ENCODE measurements at regions not wholly inside any gene's neighbourhood (a gene's known extent, or its start where the extent isn't known, plus 50 kb on each side); places are given as distances from the start of the nearest gene placed in this dataset.

DNA sequence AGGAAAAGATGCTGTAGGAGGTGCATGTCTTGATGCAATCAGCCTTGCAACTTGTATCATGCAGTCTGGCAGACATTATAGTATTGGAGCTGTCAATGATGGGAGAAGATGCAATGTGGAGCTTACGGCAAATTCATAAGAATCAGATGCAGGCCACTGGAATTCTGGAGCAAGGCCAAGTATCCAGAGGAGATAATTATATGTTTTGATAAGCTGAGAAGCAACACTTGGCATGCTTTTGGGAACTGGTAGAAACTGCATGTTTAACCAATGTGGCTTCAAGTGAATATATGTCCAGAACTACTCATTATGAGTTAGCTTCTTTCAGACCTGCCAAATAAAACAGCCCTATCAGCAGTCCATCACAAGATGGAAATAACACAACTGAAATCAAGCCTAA is 249.1 kb upstream of the PPFIA2 start:
- H3K4me3 ChIP-seq (ENCODE audit: low read depth, low read length) = no peak overlapping the region
- DNase-seq (ENCODE audit: low read depth) = no peak
- no peak for TF ChIP-seq CTCF (conservative IDR thresholded peaks at IDR 0.05; ENCODE audit: low read depth, low read length)

DNA sequence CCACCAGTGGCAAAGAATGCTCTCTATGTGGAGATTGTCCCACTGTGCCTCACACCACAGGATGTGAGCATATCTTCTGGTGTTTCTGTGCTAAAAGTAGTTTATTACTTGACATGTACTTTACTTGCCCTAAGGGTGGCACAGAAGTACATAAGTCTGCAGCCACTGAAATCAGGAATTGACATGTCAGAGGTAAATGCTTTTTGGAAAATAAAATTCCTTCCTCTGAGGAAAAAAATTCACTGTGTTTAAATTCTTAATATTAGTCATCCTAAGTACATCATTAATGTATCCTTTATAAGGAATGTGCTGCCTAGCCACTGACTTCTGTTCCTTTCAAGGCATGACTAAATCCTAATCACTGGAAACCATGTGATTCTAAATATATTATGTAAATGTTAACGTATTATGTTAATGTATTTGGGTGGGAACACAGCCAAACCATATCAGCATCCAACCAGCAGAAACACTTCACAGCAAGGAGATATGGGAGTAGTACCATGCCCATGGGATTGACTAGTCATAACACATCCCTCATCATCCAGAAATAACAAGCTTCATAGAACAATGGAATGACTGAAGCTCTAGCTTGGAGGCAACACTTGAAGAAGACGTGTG is 239.7 kb upstream of the PPFIA2 start:
- no peak overlapping the region for H3K4me3 ChIP-seq (ENCODE audit: low read depth, low read length)
- no peak for TF ChIP-seq CTCF (conservative IDR thresholded peaks at IDR 0.05; ENCODE audit: low read depth, low read length)
- DNase-seq (ENCODE audit: low read depth) = no peak

GRCh38 chr12:81992461-81992860 is 233.3 kb upstream of the PPFIA2 start:
- no peak overlapping the region for H3K4me3 ChIP-seq (ENCODE audit: low read depth, low read length)
- peak; percentile 26 for DNase-seq (ENCODE audit: low read depth)
- TF ChIP-seq CTCF (conservative IDR thresholded peaks at IDR 0.05; ENCODE audit: low read depth, low read length) = peak; percentile 34

- TF ChIP-seq CTCF (conservative IDR thresholded peaks at IDR 0.05; ENCODE audit: low read depth, low read length) = no peak
- H3K4me3 ChIP-seq (ENCODE audit: low read depth, low read length) = no peak overlapping the region
- no peak for DNase-seq (ENCODE audit: low read depth)
These were observed 232.7 kb upstream of the PPFIA2 start for GRCh38 chr12:81991868-81992267.

DNA sequence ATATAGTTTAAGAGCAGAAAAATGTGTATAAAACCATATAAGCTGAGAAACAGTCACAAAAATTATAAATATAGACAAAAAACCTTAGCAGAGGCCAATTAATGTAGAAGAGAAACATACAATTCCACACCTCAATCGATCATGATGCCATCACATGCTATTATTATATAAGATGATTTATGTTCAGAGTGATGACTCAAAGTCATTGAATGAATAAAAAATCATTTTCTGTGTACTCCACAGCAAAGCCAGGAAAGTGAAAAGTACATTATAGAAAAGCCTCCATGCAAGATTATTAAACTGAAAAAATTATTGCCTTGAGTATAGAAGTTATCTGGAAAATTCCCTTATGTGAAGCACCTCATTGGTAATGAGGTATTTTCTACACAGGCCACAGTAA is 229.2 kb upstream of the PPFIA2 start:
- no peak for TF ChIP-seq CTCF (conservative IDR thresholded peaks at IDR 0.05; ENCODE audit: low read depth, low read length)
- no peak for DNase-seq (ENCODE audit: low read depth)
- H3K4me3 ChIP-seq (ENCODE audit: low read depth, low read length) = no peak overlapping the region

DNA sequence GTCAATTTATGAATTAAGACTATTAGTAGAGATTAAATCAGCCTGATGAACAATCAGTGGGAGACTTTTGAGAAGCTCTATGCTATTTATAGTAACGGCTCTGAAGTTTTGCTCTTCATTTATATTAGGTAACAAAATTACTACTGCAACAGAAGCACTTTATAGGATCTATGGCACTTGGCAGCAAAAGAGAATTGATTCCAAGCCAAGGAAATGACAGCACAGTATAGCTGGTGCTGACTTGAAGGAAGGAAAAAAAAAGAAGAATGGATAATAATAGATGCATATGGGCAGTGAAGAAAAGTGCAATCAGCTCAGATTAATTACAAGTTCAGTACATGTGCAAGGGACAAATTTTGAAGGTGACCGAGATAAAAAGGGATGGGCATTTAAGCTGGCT is 228.2 kb upstream of the PPFIA2 start:
- H3K4me3 ChIP-seq (ENCODE audit: low read depth, low read length) = no peak overlapping the region
- TF ChIP-seq CTCF (conservative IDR thresholded peaks at IDR 0.05; ENCODE audit: low read depth, low read length) = no peak

DNA sequence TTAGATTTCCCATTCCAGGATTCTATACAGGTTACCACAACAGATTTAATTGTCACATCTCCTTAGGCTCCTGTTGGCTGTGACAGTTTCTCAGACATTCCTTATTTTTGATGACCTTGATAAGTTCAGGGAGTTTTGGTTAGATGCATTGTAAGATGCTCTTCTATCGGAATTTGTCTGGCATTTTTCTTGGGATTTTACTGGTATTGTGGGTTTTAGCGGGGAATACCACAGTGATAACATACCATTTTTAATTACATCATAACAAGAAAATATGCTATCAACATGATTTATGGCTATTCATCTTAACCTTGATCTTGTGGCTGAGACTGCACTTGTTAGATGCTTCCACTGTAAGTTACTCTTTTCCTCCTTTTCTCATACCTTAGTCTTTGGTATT is 217.5 kb upstream of the PPFIA2 start:
- no peak for TF ChIP-seq CTCF (conservative IDR thresholded peaks at IDR 0.05; ENCODE audit: low read depth, low read length)
- H3K4me3 ChIP-seq (ENCODE audit: low read depth, low read length) = no peak overlapping the region
- no peak for DNase-seq (ENCODE audit: low read depth)

More for the DNA sequence above, 228.2 kb upstream of the PPFIA2 start:
- no peak for DNase-seq (ENCODE audit: low read depth)

All from choroid plexus epithelial cell (primary cell).